Stimulated activated naive CD8-positive, alpha-beta T cell treated with anti-CD3 and anti-CD28 coated beads, Interleukin-15, Interleukin-2, amounts not matched to agents 100 ng/mL and 50 ng/mL, for 24 hours (primary cell): ENCODE measurements at regions not wholly inside any gene's neighbourhood (a gene's known extent, or its start where the extent isn't known, plus 50 kb on each side); places are given as distances from the start of the nearest gene placed in this dataset.
"Not testable (repeated sequence)": the region's sequence is repeated elsewhere in the genome, so short reads cannot be mapped to it uniquely, and the experiment has no call there.

Experiments
- H3K27ac Mint-ChIP-seq: one replicate; pipeline ENCODE4 v1.8.0; 2021; ENCODE audit warnings: mild to moderate bottlenecking, mixed read lengths
- H3K27me3 Mint-ChIP-seq: one replicate; pipeline ENCODE4 v1.8.0; 2021; ENCODE audit warnings: mixed read lengths
- H3K36me3 Mint-ChIP-seq: one replicate; pipeline ENCODE4 v1.8.0; 2021; ENCODE audit warnings: low read depth, mixed read lengths
- H3K4me1 Mint-ChIP-seq: one replicate; pipeline ENCODE4 v1.8.0; 2021; ENCODE audit warnings: low read depth, mixed read lengths
- H3K4me3 Mint-ChIP-seq: one replicate; pipeline ENCODE4 v1.8.0; 2021; ENCODE audit warnings: mild to moderate bottlenecking, mixed read lengths
- H3K9me3 Mint-ChIP-seq: one replicate; pipeline ENCODE4 v1.8.0; 2021; ENCODE audit warnings: mixed read lengths

DNA sequence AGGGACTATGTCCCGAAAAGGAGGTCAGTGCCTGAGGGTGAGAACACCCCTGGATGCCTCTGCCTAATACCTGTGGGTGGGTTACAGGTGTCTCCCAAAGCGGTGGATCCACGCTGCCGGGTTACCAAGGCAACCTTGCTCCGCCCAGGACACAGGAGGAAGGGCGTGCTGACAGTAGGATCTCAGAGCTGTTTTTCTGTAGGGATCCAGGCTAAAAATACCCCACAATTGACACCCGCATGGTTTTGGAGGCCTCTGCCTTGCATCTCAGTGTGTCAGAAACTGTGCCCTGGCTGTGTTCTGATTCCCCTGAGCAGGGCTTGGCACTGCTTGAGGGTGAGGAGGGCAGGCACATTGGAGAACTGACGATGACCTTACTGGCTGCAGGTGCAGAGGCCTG is 118.0 kb downstream of the IER5 start:
- H3K27ac Mint-ChIP-seq = no peak overlapping the region
- H3K4me1 Mint-ChIP-seq = no peaks in the 10 kb centered on the region
- no peaks in the 10 kb centered on the region for H3K9me3 Mint-ChIP-seq
- no peak overlapping the region for H3K4me3 Mint-ChIP-seq
- H3K36me3 Mint-ChIP-seq = no peaks in the 10 kb centered on the region
- no peaks in the 10 kb centered on the region for H3K27me3 Mint-ChIP-seq

DNA sequence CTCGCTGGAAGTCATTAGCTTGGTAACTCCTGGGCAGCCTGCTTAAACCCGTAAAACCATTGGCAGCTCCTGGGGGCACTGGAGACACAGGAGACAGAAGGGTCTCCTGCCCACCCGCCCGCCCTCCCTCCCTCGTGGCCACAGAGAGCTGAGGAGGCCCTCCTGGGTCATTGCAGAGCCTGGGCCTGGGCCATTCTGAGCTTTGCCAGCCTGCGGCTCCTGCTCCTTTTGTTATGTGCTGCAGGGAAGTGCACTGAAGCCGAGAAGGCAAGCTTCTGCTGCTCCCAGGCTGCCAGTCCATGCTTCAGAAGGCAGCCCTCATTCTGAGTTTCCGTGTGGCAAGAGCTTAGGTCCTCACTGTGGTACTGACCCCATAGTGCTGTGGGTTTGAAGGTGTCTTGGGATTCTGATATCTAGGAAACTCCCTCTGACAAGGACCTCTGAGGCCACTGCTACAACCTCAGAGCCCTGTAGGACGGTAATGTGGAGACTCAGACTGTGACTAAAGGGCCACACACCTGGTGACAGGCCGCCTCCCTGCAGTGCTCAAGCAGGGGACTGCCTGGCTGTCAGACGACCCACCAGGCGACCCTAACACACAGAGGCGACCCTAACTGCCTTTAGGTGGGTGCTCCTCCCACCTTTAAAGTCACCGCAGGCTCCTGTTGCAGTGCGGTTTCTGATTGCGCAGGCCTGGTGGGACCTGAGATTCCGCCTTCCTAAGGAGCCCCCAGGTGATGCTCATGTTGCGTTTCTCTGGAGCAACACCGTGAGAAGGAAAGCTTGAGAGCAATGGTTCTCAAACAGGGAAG is 118.7 kb downstream of the IER5 start:
- no peak overlapping the region for H3K27ac Mint-ChIP-seq
- no peak overlapping the region for H3K4me3 Mint-ChIP-seq
- H3K4me1 Mint-ChIP-seq = no peaks in the 10 kb centered on the region
- no peaks in the 10 kb centered on the region for H3K9me3 Mint-ChIP-seq
- H3K27me3 Mint-ChIP-seq = no peaks in the 10 kb centered on the region
- H3K36me3 Mint-ChIP-seq = no peaks in the 10 kb centered on the region

DNA sequence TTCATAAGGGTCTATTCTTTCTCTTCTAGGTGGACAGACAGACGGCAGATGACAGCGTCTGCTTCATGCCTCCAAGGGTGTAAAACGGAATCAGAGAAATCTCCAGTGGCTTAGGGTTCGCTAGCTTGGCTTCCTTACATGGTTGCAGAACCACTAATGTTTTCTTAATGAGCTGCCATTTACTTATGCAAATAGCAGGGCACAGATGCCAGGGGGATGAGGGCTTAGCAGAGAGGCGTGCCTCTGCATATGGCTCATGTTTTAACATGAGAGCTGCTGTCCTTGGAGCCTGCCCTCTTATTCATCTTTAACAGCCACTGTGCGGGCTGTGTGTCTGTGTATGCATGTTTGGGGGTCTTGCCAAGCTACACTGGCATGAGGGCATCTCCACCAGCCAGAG is 119.6 kb downstream of the IER5 start:
- no peaks in the 10 kb centered on the region for H3K4me1 Mint-ChIP-seq
- no peak overlapping the region for H3K27ac Mint-ChIP-seq
- no peaks in the 10 kb centered on the region for H3K9me3 Mint-ChIP-seq
- no peaks in the 10 kb centered on the region for H3K27me3 Mint-ChIP-seq
- H3K4me3 Mint-ChIP-seq = no peak overlapping the region
- no peaks in the 10 kb centered on the region for H3K36me3 Mint-ChIP-seq

DNA sequence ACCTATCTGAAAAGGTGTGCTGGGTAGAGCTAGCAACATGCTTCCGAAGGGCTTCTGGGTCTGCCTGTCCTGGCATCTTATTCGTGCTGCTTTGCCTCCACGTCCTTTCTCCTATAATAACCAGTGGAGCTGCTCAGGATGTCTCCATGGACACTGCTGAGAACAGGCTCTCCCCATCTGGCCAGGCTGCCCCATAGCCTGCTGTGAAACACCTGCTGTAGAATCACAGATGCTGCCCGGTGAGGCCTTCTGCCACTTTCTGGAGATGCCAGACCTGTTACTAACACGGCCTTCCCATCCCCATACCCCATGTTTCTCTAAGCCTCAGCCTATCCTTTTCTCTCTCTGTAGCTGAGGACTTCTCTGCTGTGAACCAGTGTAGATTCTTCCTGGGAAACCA is 120.5 kb downstream of the IER5 start:
- Mint-ChIP-seq H3K4me3 (no peak overlapping the region), H3K36me3 (no peaks in the 10 kb centered on the region), H3K4me1 (no peaks in the 10 kb centered on the region), H3K27me3 (no peaks in the 10 kb centered on the region), H3K27ac (no peak overlapping the region), H3K9me3 (no peaks in the 10 kb centered on the region)

DNA sequence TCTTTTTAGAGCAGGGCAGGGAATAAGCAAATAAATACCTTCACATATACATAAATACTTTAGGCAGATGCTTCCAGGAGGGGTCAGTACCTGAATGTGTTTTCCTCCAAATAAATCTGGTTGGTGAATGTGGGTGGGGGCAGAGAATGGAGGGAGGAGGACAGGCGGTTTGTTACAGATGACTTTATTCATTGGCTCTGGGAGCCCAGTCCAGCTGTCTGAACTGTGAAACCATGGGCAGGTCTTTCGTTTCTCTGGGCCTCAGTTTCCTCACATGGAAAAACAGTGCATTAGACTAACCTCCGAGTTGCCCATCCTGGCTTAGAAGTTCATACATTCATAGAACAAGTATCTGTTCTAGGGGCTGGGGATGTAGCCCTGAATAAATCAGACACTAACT is 124.6 kb downstream of the IER5 start:
- H3K4me1 Mint-ChIP-seq = no peaks in the 10 kb centered on the region
- H3K36me3 Mint-ChIP-seq = no peaks in the 10 kb centered on the region
- no peak overlapping the region for H3K27ac Mint-ChIP-seq
- no peak overlapping the region for H3K4me3 Mint-ChIP-seq
- peaks cover 9% of the 10 kb centered on the region for H3K27me3 Mint-ChIP-seq
- H3K9me3 Mint-ChIP-seq = no peaks in the 10 kb centered on the region

DNA sequence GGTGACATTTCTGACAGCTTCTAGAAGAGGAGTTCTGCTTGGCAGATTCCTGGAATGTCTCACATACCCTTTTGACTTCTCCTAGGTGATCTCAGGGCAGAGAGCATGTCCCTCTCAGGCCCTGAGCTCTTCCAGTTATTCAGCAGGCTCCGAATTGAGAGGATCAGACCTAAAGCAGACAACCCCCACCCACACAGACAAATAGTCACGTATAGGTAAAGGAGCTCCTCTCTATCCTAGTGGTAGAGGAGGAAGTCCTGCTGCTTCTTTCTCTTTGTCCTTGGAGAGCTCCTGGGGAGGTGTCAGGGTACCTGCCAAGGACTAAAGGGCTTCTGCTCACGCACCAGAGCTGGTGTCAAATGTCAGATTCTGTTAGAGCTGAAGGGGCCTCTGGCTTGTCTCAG is 128.1 kb downstream of the IER5 start:
- H3K9me3 Mint-ChIP-seq = no peaks in the 10 kb centered on the region
- no peaks in the 10 kb centered on the region for H3K36me3 Mint-ChIP-seq
- no peaks in the 10 kb centered on the region for H3K4me1 Mint-ChIP-seq
- peaks cover 12% of the 10 kb centered on the region for H3K27me3 Mint-ChIP-seq
- no peak overlapping the region for H3K4me3 Mint-ChIP-seq
- no peak overlapping the region for H3K27ac Mint-ChIP-seq

DNA sequence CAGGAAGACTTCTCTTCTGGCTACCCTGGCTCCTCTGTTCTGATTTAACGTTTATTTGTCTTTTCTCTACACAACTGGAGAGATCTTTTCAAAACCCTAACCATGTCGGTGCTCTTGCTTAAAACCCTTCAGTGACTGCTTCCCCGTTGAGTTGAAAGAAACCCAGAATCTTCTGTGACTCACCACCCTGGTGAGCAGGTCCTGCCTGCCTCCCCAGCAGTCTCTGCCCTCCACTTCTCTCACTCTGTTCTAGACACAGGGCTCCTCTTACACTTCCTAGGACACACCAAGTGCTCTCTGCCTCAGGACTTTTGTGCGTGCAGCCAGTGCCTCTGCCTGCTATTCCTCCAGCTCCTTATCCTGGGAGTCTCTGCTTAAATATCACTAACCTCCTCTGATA is 131.4 kb downstream of the IER5 start:
- Mint-ChIP-seq H3K27ac (no peak overlapping the region), H3K4me1 (no peaks in the 10 kb centered on the region), H3K27me3 (peaks cover 12% of the 10 kb centered on the region), H3K9me3 (peaks cover 7% of the 10 kb centered on the region), H3K4me3 (no peak overlapping the region), H3K36me3 (no peaks in the 10 kb centered on the region)

DNA sequence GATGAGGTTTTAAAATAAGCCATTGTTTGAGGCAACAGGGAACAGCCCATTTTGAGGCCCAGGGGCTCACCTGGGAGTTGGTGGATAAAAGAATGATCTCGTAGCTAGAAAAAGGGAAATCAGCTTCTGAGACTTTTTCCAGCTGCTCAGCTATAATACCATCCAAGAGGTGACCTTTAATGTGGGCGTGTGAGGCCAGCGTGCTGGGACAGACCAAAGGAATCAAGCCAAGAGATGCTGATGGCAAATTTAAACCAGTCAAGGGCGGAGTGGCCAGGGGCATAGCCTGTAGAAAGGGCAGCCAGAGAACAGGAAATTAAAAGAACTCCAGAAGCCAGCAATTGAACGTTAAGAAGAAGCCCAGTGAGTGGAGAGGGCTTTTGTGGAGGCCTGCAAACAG is 132.6 kb downstream of the IER5 start:
- no peaks in the 10 kb centered on the region for H3K4me1 Mint-ChIP-seq
- H3K27me3 Mint-ChIP-seq = peaks cover 12% of the 10 kb centered on the region
- no peaks in the 10 kb centered on the region for H3K36me3 Mint-ChIP-seq
- H3K4me3 Mint-ChIP-seq = no peak overlapping the region
- H3K27ac Mint-ChIP-seq = no peak overlapping the region
- peaks cover 8% of the 10 kb centered on the region for H3K9me3 Mint-ChIP-seq

DNA sequence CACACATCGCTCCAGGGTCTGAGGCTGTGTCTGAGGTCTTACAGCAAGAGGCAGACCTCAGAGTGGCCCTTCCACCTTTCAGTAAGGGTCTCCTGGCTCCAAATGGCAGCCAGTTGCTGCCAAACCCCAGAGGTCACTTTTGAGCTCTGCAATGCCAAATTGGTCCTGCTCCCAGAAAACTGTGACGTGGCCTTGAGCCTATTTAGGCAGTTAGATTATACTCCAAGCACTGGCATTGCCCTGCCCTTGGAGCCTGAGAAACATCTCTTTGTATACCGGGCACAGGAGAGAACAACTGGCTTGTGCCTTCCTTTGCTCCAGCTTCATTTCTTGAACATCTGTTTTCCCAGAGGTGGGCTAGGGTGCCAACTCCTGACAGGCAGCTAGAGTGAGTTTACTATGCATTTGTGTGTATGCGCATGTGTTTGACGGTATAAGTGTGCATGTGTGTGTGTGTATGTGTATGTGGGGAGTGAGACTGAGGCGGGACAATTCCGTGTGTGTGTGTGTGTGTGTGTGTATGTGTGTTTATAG is 134.5 kb downstream of the IER5 start:
- H3K27me3 Mint-ChIP-seq = peaks cover 4% of the 10 kb centered on the region
- H3K4me1 Mint-ChIP-seq = no peaks in the 10 kb centered on the region
- no peak overlapping the region for H3K4me3 Mint-ChIP-seq
- H3K36me3 Mint-ChIP-seq = peaks cover 4% of the 10 kb centered on the region
- peaks cover 16% of the 10 kb centered on the region for H3K9me3 Mint-ChIP-seq
- no peak overlapping the region for H3K27ac Mint-ChIP-seq

DNA sequence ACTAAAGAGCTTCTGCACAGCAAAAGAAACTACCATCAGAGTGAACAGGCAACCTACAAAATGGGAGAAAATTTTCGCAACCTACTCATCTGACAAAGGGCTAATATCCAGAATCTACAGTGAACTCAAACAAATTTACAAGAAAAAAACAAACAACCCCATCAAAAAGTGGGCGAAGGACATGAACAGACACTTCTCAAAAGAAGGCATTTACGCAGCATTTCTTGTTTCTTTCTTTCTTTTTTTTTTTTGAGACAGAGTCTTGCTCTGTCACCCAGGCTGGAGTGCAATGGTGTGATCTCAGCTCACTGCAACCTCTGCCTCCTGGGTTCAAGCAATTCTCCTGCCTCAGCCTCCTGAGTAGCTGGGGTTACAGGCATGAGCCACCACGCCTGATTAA is 138.2 kb downstream of the IER5 start:
- H3K4me1 Mint-ChIP-seq, H3K27ac Mint-ChIP-seq, H3K4me3 Mint-ChIP-seq, H3K27me3 Mint-ChIP-seq, H3K36me3 Mint-ChIP-seq: not testable (repeated sequence)
- peaks cover 16% of the 10 kb centered on the region for H3K9me3 Mint-ChIP-seq

DNA sequence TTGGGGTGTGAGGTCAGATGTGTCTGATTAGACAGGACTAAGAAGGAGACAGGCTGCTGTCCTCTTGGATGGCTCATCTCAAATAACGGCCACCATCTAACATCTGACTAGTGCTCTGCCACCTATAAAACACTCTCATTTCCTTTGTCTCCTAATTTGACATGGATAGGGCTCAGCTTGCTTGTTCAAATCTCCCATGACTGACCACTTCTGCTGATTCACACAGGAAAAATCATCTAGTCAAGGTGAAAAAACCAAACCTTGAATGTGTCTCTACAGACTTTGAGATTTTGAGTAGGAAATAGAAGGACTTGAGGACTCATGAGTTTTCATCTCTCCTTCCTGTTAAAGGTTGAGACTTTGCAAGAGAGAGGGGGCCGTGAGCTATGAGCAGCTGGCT is 150.6 kb downstream of the IER5 start:
- Mint-ChIP-seq H3K4me3 (no peak overlapping the region), H3K27ac (no peak overlapping the region), H3K9me3 (no peaks in the 10 kb centered on the region), H3K36me3 (no peaks in the 10 kb centered on the region), H3K27me3 (no peaks in the 10 kb centered on the region), H3K4me1 (no peaks in the 10 kb centered on the region)

DNA sequence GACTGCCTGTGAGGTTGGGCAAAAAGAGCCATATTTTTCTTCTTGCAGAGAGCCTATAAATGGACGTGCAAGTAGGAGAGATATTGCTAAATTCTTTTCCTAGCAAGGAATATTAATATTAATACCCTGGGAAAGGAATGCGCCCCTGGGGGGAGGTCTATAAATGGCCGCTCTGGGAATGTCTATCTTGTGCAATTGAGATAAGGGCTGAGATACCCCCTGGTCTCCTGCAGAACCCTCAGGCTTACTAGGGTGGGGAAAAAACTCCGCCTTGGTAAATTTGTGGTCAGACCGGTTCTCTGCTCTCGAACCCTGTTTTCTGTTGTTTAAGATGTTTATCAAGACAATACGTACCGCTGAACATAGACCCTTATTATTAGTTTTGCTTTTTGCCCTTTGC is 157.8 kb downstream of the IER5 start:
- H3K27me3 Mint-ChIP-seq, H3K27ac Mint-ChIP-seq, H3K4me1 Mint-ChIP-seq, H3K36me3 Mint-ChIP-seq, H3K4me3 Mint-ChIP-seq: not testable (repeated sequence)
- H3K9me3 Mint-ChIP-seq = peaks cover 15% of the 10 kb centered on the region

DNA sequence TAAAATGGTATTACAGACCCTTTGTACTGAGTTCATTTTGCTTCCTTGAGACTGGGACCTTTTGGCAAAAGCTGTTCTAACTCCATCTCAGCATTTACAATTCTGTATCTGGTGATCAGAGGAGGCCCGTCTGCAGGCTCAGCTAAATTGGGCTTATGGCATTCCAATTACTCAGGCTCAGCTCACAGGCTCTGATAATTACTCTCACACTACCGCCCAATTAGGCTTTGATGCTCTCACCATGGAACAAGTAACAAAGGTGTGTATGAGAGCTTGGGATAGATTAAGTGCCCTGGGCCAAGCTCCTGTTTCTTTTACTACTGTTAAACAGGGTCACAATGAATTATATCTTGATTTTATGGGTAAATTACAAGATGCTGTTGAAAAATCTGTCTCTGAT is 159.9 kb downstream of the IER5 start:
- H3K9me3 Mint-ChIP-seq = peaks cover 15% of the 10 kb centered on the region
- not testable (repeated sequence) for H3K4me1 Mint-ChIP-seq, H3K36me3 Mint-ChIP-seq, H3K4me3 Mint-ChIP-seq, H3K27me3 Mint-ChIP-seq, H3K27ac Mint-ChIP-seq

DNA sequence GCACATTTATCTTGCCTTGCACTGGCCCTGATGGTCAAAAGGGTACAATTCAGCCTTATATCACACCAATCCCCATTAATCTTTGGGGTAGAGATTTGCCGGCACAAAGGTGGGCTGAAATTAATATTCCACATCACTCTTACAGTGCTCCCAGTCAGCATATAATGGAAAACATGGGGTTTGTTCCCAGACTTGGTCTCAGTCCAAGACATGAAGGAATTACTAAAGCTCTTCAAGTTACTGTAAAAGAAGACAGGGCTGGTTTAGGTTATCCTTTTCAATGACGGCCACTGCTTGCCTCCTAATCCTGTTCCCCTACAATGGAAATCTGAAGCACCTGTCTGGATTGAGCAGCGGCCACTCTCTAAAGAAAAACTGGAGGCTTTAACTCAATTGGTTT is 160.7 kb downstream of the IER5 start:
- H3K27me3 Mint-ChIP-seq = no peaks in the 10 kb centered on the region
- H3K36me3 Mint-ChIP-seq = peaks cover 4% of the 10 kb centered on the region
- H3K9me3 Mint-ChIP-seq = peaks cover 23% of the 10 kb centered on the region
- H3K4me3 Mint-ChIP-seq = no peak overlapping the region
- H3K4me1 Mint-ChIP-seq = no peaks in the 10 kb centered on the region
- H3K27ac Mint-ChIP-seq = no peak overlapping the region

DNA sequence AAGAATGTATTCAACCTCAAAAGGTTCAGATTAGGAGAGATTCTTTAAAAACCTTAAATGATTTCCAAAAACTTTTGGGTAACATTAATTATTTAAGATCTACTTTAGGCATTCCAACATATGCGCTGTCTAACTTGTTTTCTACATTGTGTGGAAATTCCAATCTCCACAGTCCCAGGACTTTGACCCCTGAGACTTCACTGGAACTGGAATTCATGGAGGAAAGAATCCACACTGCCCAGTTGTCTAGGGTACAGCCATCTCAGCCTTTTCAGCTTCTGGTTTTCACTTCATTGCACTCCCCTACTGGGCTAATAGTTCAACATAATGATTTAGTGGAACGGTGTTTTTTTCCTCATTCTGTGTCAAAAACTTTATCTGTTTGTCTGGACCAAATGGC is 161.5 kb downstream of the IER5 start:
- peaks cover 30% of the 10 kb centered on the region for H3K9me3 Mint-ChIP-seq
- no peaks in the 10 kb centered on the region for H3K27me3 Mint-ChIP-seq
- H3K4me1 Mint-ChIP-seq = no peaks in the 10 kb centered on the region
- H3K4me3 Mint-ChIP-seq = no peak overlapping the region
- no peak overlapping the region for H3K27ac Mint-ChIP-seq
- peaks cover 4% of the 10 kb centered on the region for H3K36me3 Mint-ChIP-seq
